K562 (cell line): ENCODE measurements at regions not wholly inside any gene's neighbourhood (a gene's known extent, or its start where the extent isn't known, plus 50 kb on each side); places are given as distances from the start of the nearest gene placed in this dataset.

Experiments used
- CTCF ChIP-seq, 3 experiments: IDR thresholded peaks in 2 of 3; conservative IDR thresholded peaks in 1 of 3; 2 replicates each; pipeline ENCODE4 v1.5.1; 2011 to 2012; ENCODE audit warnings: low read length in 3 of 3, mild to moderate bottlenecking in 3 of 3, control low read depth in 2 of 3, improper control_type of control experiment in 1 of 3, inconsistent platforms in 1 of 3, low read depth in 1 of 3, mixed read lengths in 1 of 3, moderate library complexity in 1 of 3; ENCODE audit not compliant: insufficient read depth in 2 of 3
- ESRRB ChIP-seq: fragments of 250-450 bp; sonication (Bioruptor Pico); IDR thresholded peaks from 2 replicates; pipeline ENCODE4 v1.5.0; 2020; ENCODE audit warnings: mild to moderate bottlenecking, moderate library complexity, borderline replicate concordance
- MYC ChIP-seq, 2 experiments: fragments of 250-450 bp in 1 of 2; sonication (Bioruptor Pico) in 1 of 2; IDR thresholded peaks; 2 replicates each; pipeline versions ENCODE4 v1.5.1 to v1.6.1; 2012 to 2021; ENCODE audit warnings: low read depth in 2 of 2, borderline replicate concordance in 1 of 2, improper control_type of control experiment in 1 of 2, low read length in 1 of 2, mild to moderate bottlenecking in 1 of 2, moderate library complexity in 1 of 2
- SRF ChIP-seq, 2 experiments: fragments of 250-450, 450-650 bp in 1 of 2; sonication (Bioruptor Pico) in 1 of 2; sonication (generic) in 1 of 2; formaldehyde crosslinking; IDR thresholded peaks; 2 replicates each; pipeline versions ENCODE4 v1.5.0 to v1.5.1; 2020 to 2022; ENCODE audit warnings: mild to moderate bottlenecking in 1 of 2, missing genetic modification reagents in 1 of 2
- TCF3 ChIP-seq: sonication (generic); formaldehyde crosslinking; IDR thresholded peaks from 2 replicates; pipeline ENCODE4 v1.4.0; 2020; ENCODE audit warnings: mild to moderate bottlenecking, missing genetic modification reagents
- YBX1 ChIP-seq: fragments of 450-650 bp; IDR thresholded peaks from 2 replicates; pipeline ENCODE4 v1.7.1; 2016; ENCODE audit warnings: mild to moderate bottlenecking
- YY1 ChIP-seq, 3 experiments: IDR thresholded peaks; 2 replicates each; pipeline ENCODE4 v1.6.1; 2011; ENCODE audit warnings: low read length in 2 of 3, mild to moderate bottlenecking in 2 of 3, moderate library complexity in 2 of 3, borderline replicate concordance in 1 of 3, control low read depth in 1 of 3, low read depth in 1 of 3; ENCODE audit not compliant: insufficient read depth in 3 of 3, insufficient replicate concordance in 2 of 3, control insufficient read depth in 1 of 3, insufficient read length in 1 of 3; ENCODE audit errors: extremely low read depth in 1 of 3
- ZBTB2 ChIP-seq: fragments of 450-650 bp; IDR thresholded peaks from 2 replicates; pipeline ENCODE4 v1.6.1; 2016; ENCODE audit warnings: antibody characterized with exemption
- ZNF77 ChIP-seq: fragments of 250-450 bp; sonication (Bioruptor Pico); IDR thresholded peaks from 2 replicates; pipeline ENCODE4 v1.5.0; 2020
- ZSCAN29 ChIP-seq: fragments of 450-650 bp; IDR thresholded peaks from 2 replicates; pipeline ENCODE4 v1.6.1; 2017

- TF ChIP-seq CTCF (IDR thresholded peaks at IDR 0.05 in 2 of 3, conservative IDR thresholded peaks at IDR 0.05 in 1 of 3; ENCODE audit: insufficient read depth in 2 of 3, low read depth in 1 of 3, low read length in 3 of 3) (no peak), ESRRB (CRISPR knock-in tag) (no peak), SRF (CRISPR knock-in tag; IDR thresholded peaks at IDR 0.05) (no peak), YBX1 (no peak), ZSCAN29 (no peak), ZNF77 (no peak), MYC (IDR thresholded peaks at IDR 0.05; ENCODE audit: low read depth, low read length) (no peak), MYC (CRISPR knock-in tag; IDR thresholded peaks at IDR 0.05; ENCODE audit: borderline replicate concordance, low read depth) (no peak), ZBTB2 (no peak), YY1 (IDR thresholded peaks at IDR 0.05; ENCODE audit: borderline replicate concordance in 1 of 3, control insufficient read depth in 1 of 3, extremely low read depth in 1 of 3, insufficient read depth in 3 of 3, insufficient read length in 1 of 3, insufficient replicate concordance in 2 of 3, low read depth in 1 of 3, low read length in 2 of 3) (no peak), TCF3 (CRISPR knock-in tag) (no peak)
Observed at GRCh38 chr6:142631517-142632385, 313.2 kb downstream of the HIVEP2 start.
